ENCODE measurements at regions not wholly inside any gene's neighbourhood (a gene's known extent, or its start where the extent isn't known, plus 50 kb on each side); places are given as distances from the start of the nearest gene placed in this dataset.

GRCh38 chr9:95615246-95615645 is 98.5 kb upstream of the PTCH1 start:
- no peak for DNase-seq (ENCODE audit: low read depth)

- DNase-seq (ENCODE audit: low read depth): no peak
These were observed 96.9 kb upstream of the PTCH1 start for GRCh38 chr9:95613670-95614069.

DNA sequence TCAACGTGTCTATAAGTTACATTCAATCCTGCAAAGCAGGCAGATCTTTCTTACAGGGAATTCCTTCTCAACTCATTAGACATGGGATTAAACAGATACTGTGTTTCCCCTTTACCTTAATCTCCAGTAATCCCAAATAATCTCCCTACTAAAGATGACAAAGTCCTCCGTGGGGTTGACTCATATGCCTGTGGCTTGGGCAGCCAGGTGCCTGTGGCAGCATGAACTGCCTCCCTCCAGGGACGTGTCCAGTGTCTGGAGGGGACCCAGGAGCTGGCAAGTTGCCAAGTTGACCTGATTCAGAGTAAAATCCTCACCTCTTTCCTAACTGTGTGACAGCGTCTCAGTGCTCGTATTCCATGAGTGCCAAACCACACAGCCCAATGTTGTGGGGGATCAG is 94.6 kb upstream of the PTCH1 start:
- DNase-seq (ENCODE audit: low read depth): no peak

DNA sequence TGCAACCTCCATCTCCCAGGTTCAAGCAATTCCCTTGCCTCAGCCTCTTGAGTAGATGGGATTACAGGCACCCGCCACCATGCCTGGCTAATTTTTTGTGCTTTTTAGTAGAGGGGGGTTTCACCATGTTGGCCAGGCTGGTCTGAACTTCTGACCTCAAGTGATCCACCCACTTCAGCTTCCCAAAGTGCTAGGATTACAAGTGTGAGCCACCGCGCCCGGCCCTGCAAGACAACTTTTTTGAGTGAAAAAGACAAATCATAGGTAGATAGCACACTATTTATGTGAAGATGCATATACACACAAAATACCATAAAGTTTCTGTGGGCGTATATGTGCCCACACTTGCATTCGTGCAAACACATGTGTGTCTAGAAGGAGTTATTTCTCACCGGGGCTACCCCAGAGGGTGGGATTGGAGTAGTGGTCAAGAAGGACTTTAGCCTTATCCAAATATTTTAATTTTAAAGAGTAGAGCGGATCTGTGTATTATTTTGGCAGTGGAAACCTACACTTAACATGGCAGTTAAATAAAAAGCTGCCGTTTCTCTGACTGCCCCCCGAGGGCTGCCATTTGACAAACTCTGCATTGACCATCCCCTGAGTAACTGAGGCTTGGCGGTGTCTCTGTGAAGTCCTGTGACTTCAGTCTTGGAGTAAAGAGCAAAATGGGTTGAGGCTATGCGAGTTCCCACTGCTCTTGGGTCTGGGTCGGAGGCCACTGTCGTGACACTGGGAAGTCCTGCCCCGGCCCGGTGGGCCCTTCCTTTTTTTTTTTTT is 93.4 kb upstream of the PTCH1 start:
- DNase-seq (ENCODE audit: low read depth): no peak

- DNase-seq (ENCODE audit: low read depth): no peak
These were observed 92.7 kb upstream of the PTCH1 start for GRCh38 chr9:95609426-95609825.

DNA sequence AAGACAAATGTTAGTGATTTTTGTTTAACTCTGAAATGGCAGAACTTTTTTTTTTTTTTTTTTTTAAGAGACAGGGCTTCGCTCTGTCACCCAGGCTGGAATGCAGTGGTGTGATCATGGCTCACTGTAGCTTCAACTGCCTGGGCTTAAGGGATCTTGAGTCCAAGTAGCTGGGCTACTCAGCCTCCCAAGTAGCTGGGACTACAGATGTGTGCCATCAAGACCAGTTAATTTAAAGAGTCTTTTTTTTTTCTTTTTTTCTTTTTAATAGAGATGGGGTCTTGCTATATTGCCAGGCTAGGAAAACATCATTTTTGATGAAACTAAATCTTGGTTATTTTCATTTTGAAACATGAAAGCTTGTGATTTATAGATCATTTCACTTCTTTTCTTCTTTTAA is 91.6 kb upstream of the PTCH1 start:
- no peak for DNase-seq (ENCODE audit: low read depth)

GRCh38 chr9:95607507-95607906 is 90.7 kb upstream of the PTCH1 start:
- no peak for DNase-seq (ENCODE audit: low read depth)

GRCh38 chr9:95606489-95607350 is 89.9 kb upstream of the PTCH1 start:
- DNase-seq (ENCODE audit: low read depth): no peak

- DNase-seq (ENCODE audit: low read depth): no peak
These were observed 89.2 kb upstream of the PTCH1 start for GRCh38 chr9:95605816-95606488.

- DNase-seq (ENCODE audit: low read depth): no peak
These were observed 88.3 kb upstream of the PTCH1 start for GRCh38 chr9:95605101-95605500.

GRCh38 chr9:95598236-95598635 is 81.5 kb upstream of the PTCH1 start:
- DNase-seq (ENCODE audit: low read depth): no peak

DNA sequence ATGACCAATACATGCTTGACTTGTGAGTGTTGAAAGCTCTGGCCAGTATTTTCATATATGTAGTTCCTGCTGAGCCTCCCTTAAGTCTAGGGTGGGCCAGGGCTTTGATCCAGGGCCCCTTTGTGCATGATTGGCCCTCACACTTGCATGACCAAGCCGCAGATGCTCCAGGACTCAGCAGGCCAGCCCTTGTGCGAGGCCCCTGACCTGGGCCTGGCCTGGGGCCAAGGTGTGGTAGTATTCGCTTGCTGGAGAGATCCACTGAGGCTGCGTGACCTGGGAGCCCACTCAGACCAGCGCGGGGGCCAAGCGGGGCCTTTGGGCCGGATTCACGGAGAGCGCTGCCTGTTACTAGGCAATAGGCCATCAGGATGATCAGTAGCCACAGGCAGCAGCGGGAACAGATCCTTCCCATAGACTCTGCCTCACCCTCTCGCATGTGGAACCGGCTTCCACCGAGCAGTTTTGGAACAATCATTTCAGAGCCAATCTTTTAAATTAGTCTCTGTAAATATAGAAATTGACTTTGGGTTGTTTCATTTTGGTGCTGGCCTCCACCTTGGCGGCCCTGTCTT is 79.0 kb upstream of the PTCH1 start:
- DNase-seq (ENCODE audit: low read depth): no peak

- DNase-seq (ENCODE audit: low read depth): no peak
These were observed 76.2 kb upstream of the PTCH1 start for GRCh38 chr9:95592931-95593330.

- DNase-seq (ENCODE audit: low read depth): no peak
These were observed 72.2 kb upstream of the PTCH1 start for GRCh38 chr9:95588724-95589588.

DNA sequence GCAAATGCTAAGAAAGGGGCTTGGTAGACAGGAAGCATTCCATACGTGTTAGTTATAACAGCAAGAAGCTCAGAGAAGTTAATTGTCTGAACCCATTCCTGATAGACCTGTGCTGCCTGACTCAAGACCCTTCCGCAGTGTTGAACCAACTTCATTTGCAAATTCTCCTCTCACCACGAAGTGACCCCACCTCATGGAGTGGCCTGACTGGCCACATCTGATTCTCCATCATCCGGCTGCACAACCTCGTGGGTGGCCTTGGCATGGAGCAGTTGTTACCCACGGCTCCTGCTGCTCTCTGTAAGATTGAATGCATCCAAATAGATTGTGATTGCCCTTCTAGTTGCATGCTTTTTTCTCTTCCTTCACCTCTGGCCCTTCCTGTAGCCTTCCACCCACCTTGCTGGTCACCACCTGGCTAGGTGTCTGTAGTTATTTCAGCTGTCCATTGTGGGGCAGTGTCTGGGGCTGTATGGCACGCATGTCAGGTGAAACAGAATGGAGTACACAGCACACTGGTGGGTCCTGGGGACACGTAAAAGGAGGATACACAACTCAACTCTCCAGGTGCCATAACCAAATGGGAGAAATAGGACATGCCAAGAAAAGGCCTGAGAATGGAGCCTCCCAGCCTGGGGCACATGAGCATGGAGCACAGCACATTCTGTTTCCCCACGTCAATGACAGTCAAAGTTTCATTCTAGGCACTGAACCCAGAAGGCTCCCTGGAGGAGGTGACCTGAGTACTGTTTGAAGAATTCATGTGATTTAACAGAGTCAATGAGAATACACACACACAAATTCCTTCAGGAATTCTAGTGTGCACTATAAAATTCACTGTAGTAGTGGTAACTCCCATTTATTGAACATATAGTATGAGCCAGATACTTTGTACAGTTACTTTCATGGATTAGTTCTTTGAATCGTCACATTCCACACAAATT is 70.5 kb upstream of the PTCH1 start:
- DNase-seq (ENCODE audit: low read depth): no peak

DNA sequence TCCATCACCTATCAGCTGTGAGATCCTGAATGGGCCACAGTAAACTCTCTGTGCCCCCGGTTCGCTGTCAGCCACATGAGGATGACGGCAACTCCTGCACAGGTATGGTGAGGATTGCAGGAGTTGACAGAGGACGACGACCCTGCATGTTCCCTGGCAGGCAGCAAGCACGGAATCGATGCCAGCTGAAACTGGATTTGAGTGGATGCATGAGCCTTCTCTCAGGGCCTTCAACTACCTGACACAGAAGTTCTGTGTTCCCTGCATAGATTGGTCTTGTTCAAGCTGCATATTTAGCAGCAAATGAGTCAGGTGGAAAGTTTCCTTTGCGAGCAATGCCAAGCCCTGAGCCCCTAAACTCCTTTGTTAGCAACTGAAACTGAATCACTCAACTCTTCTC is 69.6 kb upstream of the PTCH1 start:
- DNase-seq (ENCODE audit: low read depth): no peak

DNA sequence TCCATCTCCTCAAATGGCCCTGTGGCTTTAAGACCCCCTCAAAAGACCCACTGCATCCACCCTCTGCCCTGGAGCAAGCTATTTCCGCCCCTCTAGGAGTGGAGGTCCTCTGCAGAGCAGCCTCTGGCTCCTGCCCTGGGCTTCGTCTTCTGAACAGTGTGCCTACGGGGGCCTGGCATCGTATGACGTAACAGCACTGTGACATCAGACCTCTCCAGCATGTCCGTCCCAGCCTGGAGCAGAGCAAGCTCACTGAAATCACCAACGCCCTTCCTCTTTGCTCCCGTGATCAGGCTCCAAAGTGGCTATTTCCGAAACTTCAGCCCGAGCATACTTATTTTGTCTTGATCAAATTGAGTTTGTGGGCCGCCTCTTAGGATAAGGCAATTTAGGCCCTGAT is 69.1 kb upstream of the PTCH1 start:
- DNase-seq (ENCODE audit: low read depth): no peak

GRCh38 chr9:95584176-95584575 is 67.4 kb upstream of the PTCH1 start:
- DNase-seq (ENCODE audit: low read depth): no peak

DNA sequence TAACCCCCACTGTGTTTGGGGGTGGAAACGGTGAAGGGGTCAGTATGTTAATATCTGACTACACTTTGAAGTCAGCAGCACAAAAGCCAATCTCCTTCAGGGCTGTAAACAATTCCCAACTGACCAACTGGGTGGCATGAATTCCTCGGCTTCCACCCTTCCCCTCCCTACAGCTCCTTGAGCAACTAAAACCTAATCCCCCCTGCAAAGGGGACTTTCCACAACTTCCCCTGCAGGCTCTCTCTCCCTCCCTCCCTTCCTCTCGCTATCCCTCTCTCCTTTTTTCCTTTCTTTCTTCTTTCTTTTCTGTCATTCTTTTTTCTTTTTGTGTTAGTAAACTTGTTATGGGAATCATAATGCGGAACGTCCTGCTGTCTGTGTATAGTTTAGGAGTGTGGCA is 65.1 kb upstream of the PTCH1 start:
- DNase-seq (ENCODE audit: low read depth): no peak
